Upper lobe of left lung (tissue), 4 donors: ENCODE measurements at regions not wholly inside any gene's neighbourhood (a gene's known extent, or its start where the extent isn't known, plus 50 kb on each side); places are given as distances from the start of the nearest gene placed in this dataset.

Experiments
- CTCF ChIP-seq, 6 experiments: fragments of 450-650 bp in 4 of 6; fragments of 200-600 bp in 2 of 6; sonication (generic) in 2 of 6; IDR thresholded peaks; one replicate each; pipeline ENCODE4 v1.5.1; 2016 to 2019; ENCODE audit warnings: antibody characterized with exemption in 6 of 6
- POLR2A ChIP-seq, 4 donors: fragments of 450-650 bp; IDR thresholded peaks; one replicate each; pipeline ENCODE4 v1.5.1; 2016 to 2017; ENCODE audit warnings: antibody characterized with exemption in 4 of 4, mild to moderate bottlenecking in 2 of 4
- POLR2AphosphoS5 ChIP-seq, 2 donors: sonication (generic); formaldehyde crosslinking; IDR thresholded peaks; one replicate each; pipeline ENCODE4 v1.5.1; 2017; ENCODE audit warnings: antibody characterized with exemption in 2 of 2

GRCh38 chr3:187852842-187853730, 107.8 kb upstream of the BCL6 start:
- no peak for TF ChIP-seq POLR2A (IDR thresholded peaks at IDR 0.05)
- no peak for TF ChIP-seq POLR2AphosphoS5 (IDR thresholded peaks at IDR 0.05)
- no peak for TF ChIP-seq CTCF (IDR thresholded peaks at IDR 0.05)
